Panc1 (cell line): ENCODE measurements at regions not wholly inside any gene's neighbourhood (a gene's known extent, or its start where the extent isn't known, plus 50 kb on each side); places are given as distances from the start of the nearest gene placed in this dataset.

Experiments
- ATAC-seq: fragments of 200-7000 bp; cut with Tn5 transposase; 2 replicates; pipeline ENCODE4 v1.9.1; 2020; ENCODE audit warnings: mild to moderate bottlenecking, moderate library complexity
- BruUV-seq: library from RNA; stranded (reverse); fragments of 400-500 nt; replicated peaks from 2 replicates; lab custom pipeline; 2021; lab: Mats Ljungman, UMichigan
- CTCF ChIA-PET: fragments of 300-600 bp; sonication (Branson Sonifier 250); formaldehyde crosslinking; loops from one replicate; lab custom pipeline; 2022; ENCODE audit warnings: antibody characterized with exemption; lab: Charles Lee
- POLR2A ChIA-PET: fragments of 300-600 bp; sonication (Branson Sonifier 250); formaldehyde crosslinking; loops from one replicate; lab custom pipeline; 2022; ENCODE audit warnings: antibody characterized with exemption; lab: Charles Lee
- DNase-seq: peaks from one replicate; pipeline ENCODE4 v3.0.0-alpha.2; 2010; ENCODE audit warnings: low read depth, low spot score
- H3K27ac ChIP-seq: 2 replicates; pipeline ENCODE4 v1.5.1; 2011; ENCODE audit warnings: mild to moderate bottlenecking, low read length, inconsistent platforms
- H3K27me3 ChIP-seq: fragments of 200-500 bp; sonication (Bioruptor generic); 2 replicates; pipeline ENCODE4 v1.6.0; 2014; ENCODE audit warnings: low read length, inconsistent platforms; ENCODE audit not compliant: control insufficient read depth, insufficient read depth
- H3K36me3 ChIP-seq: fragments of 200-500 bp; sonication (Bioruptor generic); 2 replicates; pipeline ENCODE4 v1.5.1; 2014; ENCODE audit warnings: inconsistent platforms, mild to moderate bottlenecking, low read length, moderate library complexity; ENCODE audit not compliant: control insufficient read depth, insufficient read depth
- H3K4me1 ChIP-seq: 2 replicates; pipeline ENCODE4 v1.5.1; 2011; ENCODE audit warnings: inconsistent platforms, mild to moderate bottlenecking, low read length, moderate library complexity; ENCODE audit not compliant: control insufficient read depth, insufficient read depth
- H3K4me3 ChIP-seq, 2 experiments: 2 replicates each; pipeline ENCODE4 v1.5.1; 2011 to 2012; ENCODE audit warnings: low read depth in 2 of 2, low read length in 2 of 2, mild to moderate bottlenecking in 2 of 2, inconsistent platforms in 1 of 2, moderate library complexity in 1 of 2
- H3K9me3 ChIP-seq: fragments of 200-500 bp; sonication (Bioruptor generic); 2 replicates; pipeline ENCODE4 v1.5.1; 2014; ENCODE audit warnings: low read depth, mild to moderate bottlenecking, inconsistent platforms, low read length, moderate library complexity; ENCODE audit not compliant: control insufficient read depth, insufficient read depth
- POLR2AphosphoS5 ChIP-seq: IDR thresholded peaks from 2 replicates; pipeline ENCODE4 v1.6.1; 2012; ENCODE audit warnings: mild to moderate bottlenecking, low read depth, low read length, moderate library complexity
- SIN3A ChIP-seq: IDR thresholded peaks from 2 replicates; pipeline ENCODE4 v1.6.1; 2012; ENCODE audit warnings: low read depth, mild to moderate bottlenecking, low read length, moderate library complexity, borderline replicate concordance; ENCODE audit not compliant: insufficient read depth
- TCF7L2 ChIP-seq: IDR thresholded peaks from 2 replicates; pipeline ENCODE4 v1.6.1; 2011; ENCODE audit warnings: mild to moderate bottlenecking, low read depth, low read length, inconsistent platforms
- in situ Hi-C: cut with HindIII; loops from 2 replicates; pipeline ENCODE4 v1.10.0; 2016; ENCODE audit warnings: low sequenced_read_pairs, low pct_unique_long_range_greater_than_20kb
- intact Hi-C: fragments of 100-400 bp; cut with micrococcal nuclease; formaldehyde crosslinking; loops from one replicate; pipeline ENCODE4 v1.10.0; 2022; ENCODE audit not compliant: unreplicated experiment
- TF ChIP-seq, protein P1 (sequence below), 2 experiments: IDR thresholded peaks; 2 replicates each; pipeline ENCODE4 v1.6.1; 2011 to 2012; ENCODE audit warnings: low read depth in 2 of 2, control low read depth in 1 of 2, low read length in 1 of 2, mild to moderate bottlenecking in 1 of 2, moderate library complexity in 1 of 2; ENCODE audit not compliant: insufficient read depth in 1 of 2
- TF ChIP-seq, protein P2 (sequence below): fragments of 450-650 bp; IDR thresholded peaks from 2 replicates; pipeline ENCODE4 v1.5.1; 2017; ENCODE audit warnings: mild to moderate bottlenecking

DNA sequence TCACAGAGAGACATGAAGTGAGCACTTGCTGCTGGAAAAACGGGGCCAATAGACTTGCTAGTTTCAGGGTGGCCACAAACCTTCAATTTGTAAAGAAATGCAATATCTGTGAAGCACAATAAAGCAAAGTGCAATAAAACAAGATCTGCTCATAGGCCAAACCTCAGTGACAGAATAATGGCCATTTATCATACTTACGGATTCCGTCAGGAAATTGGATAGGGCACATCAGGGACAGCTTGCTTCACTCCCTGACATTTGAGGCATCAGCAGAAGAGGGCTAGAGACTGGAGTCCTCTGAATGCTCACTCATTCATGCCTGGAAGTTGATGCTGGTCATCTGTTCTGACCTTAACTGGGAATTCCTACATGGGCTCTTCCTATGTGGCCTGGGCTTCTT, 165.5 kb upstream of the OPRM1 start:
- Histone ChIP-seq H3K36me3 (no peaks in the 10 kb centered on the region), H3K27me3 (no peaks in the 10 kb centered on the region), H3K27ac (no peak overlapping the region), H3K4me1 (no peaks in the 10 kb centered on the region), H3K9me3 (no peaks in the 10 kb centered on the region), H3K4me3 (no peak overlapping the region)
- POLR2A ChIA-PET, result no interaction called here
- TF ChIP-seq POLR2AphosphoS5 (no peak), TCF7L2 (no peak), SIN3A (no peak)
- TF ChIP-seq, protein P1, sequence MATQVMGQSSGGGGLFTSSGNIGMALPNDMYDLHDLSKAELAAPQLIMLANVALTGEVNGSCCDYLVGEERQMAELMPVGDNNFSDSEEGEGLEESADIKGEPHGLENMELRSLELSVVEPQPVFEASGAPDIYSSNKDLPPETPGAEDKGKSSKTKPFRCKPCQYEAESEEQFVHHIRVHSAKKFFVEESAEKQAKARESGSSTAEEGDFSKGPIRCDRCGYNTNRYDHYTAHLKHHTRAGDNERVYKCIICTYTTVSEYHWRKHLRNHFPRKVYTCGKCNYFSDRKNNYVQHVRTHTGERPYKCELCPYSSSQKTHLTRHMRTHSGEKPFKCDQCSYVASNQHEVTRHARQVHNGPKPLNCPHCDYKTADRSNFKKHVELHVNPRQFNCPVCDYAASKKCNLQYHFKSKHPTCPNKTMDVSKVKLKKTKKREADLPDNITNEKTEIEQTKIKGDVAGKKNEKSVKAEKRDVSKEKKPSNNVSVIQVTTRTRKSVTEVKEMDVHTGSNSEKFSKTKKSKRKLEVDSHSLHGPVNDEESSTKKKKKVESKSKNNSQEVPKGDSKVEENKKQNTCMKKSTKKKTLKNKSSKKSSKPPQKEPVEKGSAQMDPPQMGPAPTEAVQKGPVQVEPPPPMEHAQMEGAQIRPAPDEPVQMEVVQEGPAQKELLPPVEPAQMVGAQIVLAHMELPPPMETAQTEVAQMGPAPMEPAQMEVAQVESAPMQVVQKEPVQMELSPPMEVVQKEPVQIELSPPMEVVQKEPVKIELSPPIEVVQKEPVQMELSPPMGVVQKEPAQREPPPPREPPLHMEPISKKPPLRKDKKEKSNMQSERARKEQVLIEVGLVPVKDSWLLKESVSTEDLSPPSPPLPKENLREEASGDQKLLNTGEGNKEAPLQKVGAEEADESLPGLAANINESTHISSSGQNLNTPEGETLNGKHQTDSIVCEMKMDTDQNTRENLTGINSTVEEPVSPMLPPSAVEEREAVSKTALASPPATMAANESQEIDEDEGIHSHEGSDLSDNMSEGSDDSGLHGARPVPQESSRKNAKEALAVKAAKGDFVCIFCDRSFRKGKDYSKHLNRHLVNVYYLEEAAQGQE (IDR thresholded peaks at IDR 0.05; ENCODE audit: insufficient read depth in 1 of 2, low read depth in 2 of 2, low read length in 1 of 2), result no peak
- TF ChIP-seq, protein P2, sequence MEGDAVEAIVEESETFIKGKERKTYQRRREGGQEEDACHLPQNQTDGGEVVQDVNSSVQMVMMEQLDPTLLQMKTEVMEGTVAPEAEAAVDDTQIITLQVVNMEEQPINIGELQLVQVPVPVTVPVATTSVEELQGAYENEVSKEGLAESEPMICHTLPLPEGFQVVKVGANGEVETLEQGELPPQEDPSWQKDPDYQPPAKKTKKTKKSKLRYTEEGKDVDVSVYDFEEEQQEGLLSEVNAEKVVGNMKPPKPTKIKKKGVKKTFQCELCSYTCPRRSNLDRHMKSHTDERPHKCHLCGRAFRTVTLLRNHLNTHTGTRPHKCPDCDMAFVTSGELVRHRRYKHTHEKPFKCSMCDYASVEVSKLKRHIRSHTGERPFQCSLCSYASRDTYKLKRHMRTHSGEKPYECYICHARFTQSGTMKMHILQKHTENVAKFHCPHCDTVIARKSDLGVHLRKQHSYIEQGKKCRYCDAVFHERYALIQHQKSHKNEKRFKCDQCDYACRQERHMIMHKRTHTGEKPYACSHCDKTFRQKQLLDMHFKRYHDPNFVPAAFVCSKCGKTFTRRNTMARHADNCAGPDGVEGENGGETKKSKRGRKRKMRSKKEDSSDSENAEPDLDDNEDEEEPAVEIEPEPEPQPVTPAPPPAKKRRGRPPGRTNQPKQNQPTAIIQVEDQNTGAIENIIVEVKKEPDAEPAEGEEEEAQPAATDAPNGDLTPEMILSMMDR, result no peak
- ATAC-seq, result no peak
- no TSS peak for BruUV-seq
- in situ Hi-C loops (no loop called here), intact Hi-C loops (no loop called here)
- CTCF ChIA-PET, result no interaction called here
- no peak for DNase-seq

DNA sequence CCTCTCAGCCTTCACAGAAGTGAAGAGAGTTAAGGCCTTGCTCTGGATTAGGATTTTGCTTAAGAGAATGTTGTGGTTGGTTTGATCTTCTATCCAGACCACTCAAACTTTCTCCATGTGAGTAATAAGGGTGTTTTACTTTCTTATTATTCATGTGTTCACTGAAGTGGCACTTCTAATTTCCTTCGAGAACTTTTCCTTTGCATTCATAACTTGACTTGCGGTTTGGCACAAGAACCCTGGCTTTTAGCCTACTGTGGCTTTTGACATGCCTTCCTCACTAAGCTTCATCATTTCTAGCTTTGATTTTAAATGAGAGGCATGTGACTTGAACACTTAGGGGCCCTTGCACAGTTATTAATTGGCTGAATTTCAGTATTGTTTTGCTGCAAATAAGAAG, 166.1 kb upstream of the OPRM1 start:
- no peaks in the 10 kb centered on the region for H3K36me3 ChIP-seq
- H3K4me3 ChIP-seq, result no peak overlapping the region
- H3K27ac ChIP-seq, result no peak overlapping the region
- POLR2A ChIA-PET, result no interaction called here
- no peak for TF ChIP-seq SIN3A
- no peak for TF ChIP-seq TCF7L2
- no peak for TF ChIP-seq POLR2AphosphoS5
- TF ChIP-seq, protein P1 (IDR thresholded peaks at IDR 0.05; ENCODE audit: insufficient read depth in 1 of 2, low read depth in 2 of 2, low read length in 1 of 2), result no peak
- TF ChIP-seq, protein P2, result no peak
- ATAC-seq, result no peak
- BruUV-seq, result no TSS peak
- no peak for DNase-seq
- CTCF ChIA-PET, result no interaction called here
- no peaks in the 10 kb centered on the region for H3K4me1 ChIP-seq
- intact Hi-C loops (no loop called here), in situ Hi-C loops (no loop called here)
- H3K9me3 ChIP-seq, result no peaks in the 10 kb centered on the region
- no peaks in the 10 kb centered on the region for H3K27me3 ChIP-seq
